Astrocyte (in vitro differentiated cells and primary cell): ENCODE measurements at regions not wholly inside any gene's neighbourhood (a gene's known extent, or its start where the extent isn't known, plus 50 kb on each side); places are given as distances from the start of the nearest gene placed in this dataset.

Experiments
- DNase-seq: peaks from one replicate; pipeline ENCODE4 v3.0.0-alpha.2; 2010; ENCODE audit warnings: low read depth
- FAIRE-seq: peaks from 2 replicates; lab custom pipeline; 2011; peaks lifted over from hg19 to GRCh38; lab: Jason Lieb, UNC
- H2AFZ ChIP-seq: 2 replicates; pipeline ENCODE4 v1.6.0; 2012; ENCODE audit warnings: low read depth, low read length, inconsistent platforms
- H3K27ac ChIP-seq: 2 replicates; pipeline ENCODE4 v1.5.1; 2011; ENCODE audit warnings: low read depth, low read length, inconsistent platforms
- H3K27me3 ChIP-seq: 2 replicates; pipeline ENCODE4 v1.6.0; 2011; ENCODE audit warnings: low read length, inconsistent platforms; ENCODE audit not compliant: insufficient read depth
- H3K36me3 ChIP-seq: 2 replicates; pipeline ENCODE4 v1.5.1; 2011; ENCODE audit warnings: low read length, inconsistent platforms; ENCODE audit not compliant: insufficient read depth
- H3K4me1 ChIP-seq: 2 replicates; pipeline ENCODE4 v1.5.1; 2011; ENCODE audit warnings: low read length, inconsistent platforms; ENCODE audit not compliant: insufficient read depth
- H3K4me2 ChIP-seq: 2 replicates; pipeline ENCODE4 v1.6.0; 2012; ENCODE audit warnings: low read length, inconsistent platforms
- H3K4me3 ChIP-seq: 2 replicates; pipeline ENCODE4 v1.5.1; 2011; ENCODE audit warnings: low read depth, mild to moderate bottlenecking, low read length, inconsistent platforms; ENCODE audit not compliant: insufficient read depth
- H3K79me2 ChIP-seq: 2 replicates; pipeline ENCODE4 v1.6.0; 2012; ENCODE audit warnings: mild to moderate bottlenecking, low read length, inconsistent platforms; ENCODE audit not compliant: insufficient read depth
- H3K9ac ChIP-seq: 2 replicates; pipeline ENCODE4 v1.6.0; 2012; ENCODE audit warnings: mild to moderate bottlenecking, low read length, inconsistent platforms
- H3K9me3 ChIP-seq: 2 replicates; pipeline ENCODE4 v1.5.1; 2012; ENCODE audit warnings: low read depth, mild to moderate bottlenecking, low read length, inconsistent platforms; ENCODE audit not compliant: insufficient read depth
- H4K20me1 ChIP-seq: 2 replicates; pipeline ENCODE4 v1.6.0; 2012; ENCODE audit warnings: low read length, inconsistent platforms; ENCODE audit not compliant: insufficient read depth
- H3K27ac Mint-ChIP-seq: one replicate; pipeline ENCODE4 v1.8.0; 2021; ENCODE audit warnings: mild to moderate bottlenecking, mixed read lengths; ENCODE audit not compliant: unreplicated experiment
- H3K27me3 Mint-ChIP-seq: one replicate; pipeline ENCODE4 v1.8.0; 2021; ENCODE audit warnings: low read depth, mixed read lengths; ENCODE audit not compliant: unreplicated experiment
- H3K36me3 Mint-ChIP-seq: one replicate; pipeline ENCODE4 v1.8.0; 2021; ENCODE audit warnings: low read depth, mixed read lengths; ENCODE audit not compliant: unreplicated experiment
- H3K4me1 Mint-ChIP-seq: one replicate; pipeline ENCODE4 v1.8.0; 2021; ENCODE audit warnings: low read depth, mixed read lengths; ENCODE audit not compliant: unreplicated experiment
- H3K4me3 Mint-ChIP-seq: one replicate; pipeline ENCODE4 v1.8.0; 2021; ENCODE audit warnings: mild to moderate bottlenecking, moderate library complexity, mixed read lengths; ENCODE audit not compliant: unreplicated experiment
- H3K9me3 Mint-ChIP-seq: one replicate; pipeline ENCODE4 v1.8.0; 2021; ENCODE audit warnings: mild to moderate bottlenecking, mixed read lengths; ENCODE audit not compliant: unreplicated experiment
- CTCF ChIP-seq: IDR thresholded peaks from 2 replicates; pipeline ENCODE4 v1.5.1; 2011; ENCODE audit warnings: low read depth, mild to moderate bottlenecking, inconsistent platforms, low read length, moderate library complexity; ENCODE audit not compliant: insufficient read depth
- EZH2 ChIP-seq: IDR thresholded peaks from 2 replicates; pipeline ENCODE4 v1.6.1; 2012; ENCODE audit warnings: mild to moderate bottlenecking, low read length, inconsistent platforms; ENCODE audit not compliant: insufficient read depth

- TF ChIP-seq EZH2 (no peak), CTCF (no peak)
- Histone ChIP-seq H3K36me3 (no peaks in the 10 kb centered on the region), H2AFZ (no peak overlapping the region), H3K4me2 (no peak overlapping the region), H3K9me3 (no peaks in the 10 kb centered on the region), H4K20me1 (no peaks in the 10 kb centered on the region), H3K4me3 (no peak overlapping the region), H3K79me2 (no peaks in the 10 kb centered on the region), H3K27me3 (no peaks in the 10 kb centered on the region), H3K9ac (no peak overlapping the region), H3K27ac (no peak overlapping the region), H3K4me1 (no peaks in the 10 kb centered on the region)
- Mint-ChIP-seq H3K9me3 (peaks cover 11% of the 10 kb centered on the region), H3K27me3 (no peaks in the 10 kb centered on the region), H3K4me1 (no peaks in the 10 kb centered on the region), H3K4me3 (no peak overlapping the region), H3K27ac (no peak overlapping the region), H3K36me3 (no peaks in the 10 kb centered on the region)
- FAIRE-seq (no peak), DNase-seq (no peak)
Measured at GRCh38 chr3:165503825-165504224, 307.6 kb upstream of the SLITRK3 start.

GRCh38 chr3:165503346-165503745 is 307.2 kb upstream of the SLITRK3 start:
- H3K79me2 ChIP-seq, result no peaks in the 10 kb centered on the region

More at GRCh38 chr3:165503346-165503745, 307.2 kb upstream of the SLITRK3 start:
- H3K9me3 ChIP-seq, result no peaks in the 10 kb centered on the region
- H3K4me1 ChIP-seq, result no peaks in the 10 kb centered on the region
- no peak overlapping the region for H2AFZ ChIP-seq
- no peaks in the 10 kb centered on the region for H3K27me3 ChIP-seq
- Mint-ChIP-seq H3K36me3 (no peaks in the 10 kb centered on the region), H3K9me3 (peaks cover 11% of the 10 kb centered on the region), H3K4me1 (no peaks in the 10 kb centered on the region), H3K27ac (no peak overlapping the region), H3K27me3 (no peaks in the 10 kb centered on the region), H3K4me3 (no peak overlapping the region)
- DNase-seq, result no peak
- H3K4me3 ChIP-seq, result no peak overlapping the region
- H3K9ac ChIP-seq, result no peak overlapping the region
- no peak overlapping the region for H3K27ac ChIP-seq
- no peaks in the 10 kb centered on the region for H3K36me3 ChIP-seq
- H3K4me2 ChIP-seq, result no peak overlapping the region
- H4K20me1 ChIP-seq, result no peaks in the 10 kb centered on the region
- TF ChIP-seq CTCF (no peak), EZH2 (no peak)
- no peak for FAIRE-seq
